ENCODE measurements at regions not wholly inside any gene's neighbourhood (a gene's known extent, or its start where the extent isn't known, plus 50 kb on each side); places are given as distances from the start of the nearest gene placed in this dataset.

GRCh38 chr2:147548451-147548850 lies 296.4 kb upstream of the ACVR2A start:
- no peak for DNase-seq

- DNase-seq: no peak
Measured at GRCh38 chr2:147547440-147547839, 297.4 kb upstream of the ACVR2A start.

GRCh38 chr2:147546109-147546508 lies 298.7 kb upstream of the ACVR2A start:
- no peak for DNase-seq

- no peak for DNase-seq
Measured at GRCh38 chr2:147543056-147543455, 301.8 kb upstream of the ACVR2A start.

- DNase-seq: no peak
Measured at GRCh38 chr2:147542351-147542750, 302.5 kb upstream of the ACVR2A start.

- DNase-seq: no peak
Measured at GRCh38 chr2:147541314-147541713, 303.5 kb upstream of the ACVR2A start.

DNA sequence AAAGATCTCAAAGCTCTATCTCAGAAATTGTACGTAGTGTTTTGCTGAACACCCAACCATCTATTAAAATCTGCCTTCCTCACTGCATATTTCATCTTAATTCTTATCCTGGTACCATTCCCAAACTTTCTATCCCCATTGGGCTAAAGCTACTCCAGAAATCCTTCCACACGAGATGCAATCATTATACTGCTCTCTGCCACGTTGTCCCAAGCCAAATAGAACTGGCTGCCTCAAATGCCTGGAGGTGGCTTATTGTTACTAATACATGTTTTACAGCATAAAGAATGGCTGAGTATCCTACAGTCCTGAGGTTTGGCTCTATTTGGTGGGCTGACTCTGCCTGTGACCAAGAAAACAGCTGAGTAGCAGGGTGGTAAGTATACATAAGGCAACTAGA lies 306.0 kb upstream of the ACVR2A start:
- no peak for DNase-seq

- DNase-seq: no peak
Measured at GRCh38 chr2:147538088-147538487, 306.7 kb upstream of the ACVR2A start.

GRCh38 chr2:147531269-147531668 lies 313.6 kb upstream of the ACVR2A start:
- DNase-seq: no peak

DNA sequence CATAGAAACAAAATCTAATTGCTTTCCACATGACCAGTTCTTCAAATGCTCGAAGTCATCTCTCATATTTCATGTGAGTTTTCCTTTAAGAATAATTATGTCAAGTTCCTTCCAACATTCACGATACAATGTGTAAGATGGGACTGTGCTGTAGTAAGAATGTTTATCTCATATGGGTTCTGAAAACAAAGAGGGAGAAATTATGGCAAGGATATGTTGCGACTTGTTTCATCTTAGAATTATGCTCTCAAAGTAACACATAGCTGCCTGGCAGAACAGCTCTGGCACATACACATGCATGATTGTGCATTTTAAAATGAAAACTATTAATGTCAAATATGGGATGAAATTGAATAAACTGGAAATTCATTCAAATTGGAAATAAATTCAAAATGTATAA lies 314.8 kb upstream of the ACVR2A start:
- DNase-seq: no peak

DNA sequence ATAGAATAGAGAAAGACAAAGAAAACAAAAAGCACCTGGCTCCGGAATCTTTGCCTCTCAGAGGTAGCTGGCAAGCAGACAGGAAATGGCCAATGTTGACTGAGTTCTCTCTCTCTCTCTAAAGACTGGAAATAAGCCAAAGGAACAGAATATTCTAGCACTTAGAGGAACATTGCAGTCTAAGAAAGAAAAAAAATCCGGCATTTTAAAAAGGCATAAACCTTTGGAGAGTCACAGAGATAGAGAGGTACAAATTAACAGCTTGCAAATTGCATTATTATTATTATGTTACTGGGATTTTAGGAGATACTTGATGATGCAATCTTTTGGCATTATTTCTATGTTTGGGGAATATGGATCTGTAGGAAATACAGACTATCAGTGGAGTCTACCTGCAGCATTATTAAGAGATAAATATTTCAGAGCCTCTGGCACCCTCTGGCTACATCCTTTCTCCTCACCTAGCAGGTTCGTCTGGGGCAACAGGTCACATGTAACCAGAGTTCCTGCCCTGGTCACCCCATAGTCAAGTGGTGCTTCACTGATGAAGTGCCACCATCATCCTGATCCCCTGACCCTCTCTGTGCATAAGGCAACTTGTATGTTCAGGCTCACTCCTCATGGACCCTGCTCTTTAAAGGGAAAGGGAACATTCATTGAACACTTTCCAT lies 318.9 kb upstream of the ACVR2A start:
- no peak for DNase-seq

DNA sequence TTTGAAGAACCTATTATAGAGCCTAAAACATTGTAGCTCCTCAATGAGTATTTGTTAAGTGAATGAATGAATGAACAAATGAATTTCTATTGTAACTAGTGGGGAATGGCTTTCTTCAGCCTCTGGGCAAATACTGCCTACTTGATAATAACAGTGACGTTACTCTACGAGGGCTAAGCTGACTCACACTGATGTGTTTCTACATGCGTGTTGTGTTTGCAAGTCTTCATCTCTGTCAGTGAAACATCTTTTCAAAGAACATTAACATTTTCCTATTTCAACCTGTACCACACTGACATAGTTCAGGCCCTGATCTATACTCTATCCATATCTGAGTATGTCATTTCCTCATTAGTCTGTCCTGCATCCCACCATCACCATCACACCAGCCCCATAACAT lies 319.9 kb upstream of the ACVR2A start:
- no peak for DNase-seq

DNA sequence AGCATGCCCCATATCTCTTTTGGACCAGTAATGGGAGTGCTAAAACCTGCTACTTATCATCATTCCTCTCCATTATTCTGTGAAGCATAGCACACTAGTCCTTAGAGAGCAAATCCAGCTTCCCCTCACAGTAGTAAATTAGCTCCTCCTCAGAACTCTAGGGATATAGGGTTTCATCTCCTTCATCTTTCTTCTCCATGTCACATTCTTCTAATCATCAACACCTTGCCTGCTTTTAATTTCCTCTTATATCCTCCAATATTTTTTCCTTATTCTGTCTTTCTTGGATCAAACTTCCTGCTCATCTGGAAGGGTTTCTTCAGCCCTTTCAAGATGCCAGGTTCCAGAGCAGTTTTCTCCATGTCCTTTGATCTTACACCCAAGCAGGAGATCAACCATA lies 321.4 kb upstream of the ACVR2A start:
- no peak for DNase-seq

- DNase-seq: no peak
Measured at GRCh38 chr2:147521936-147522335, 322.9 kb upstream of the ACVR2A start.

DNA sequence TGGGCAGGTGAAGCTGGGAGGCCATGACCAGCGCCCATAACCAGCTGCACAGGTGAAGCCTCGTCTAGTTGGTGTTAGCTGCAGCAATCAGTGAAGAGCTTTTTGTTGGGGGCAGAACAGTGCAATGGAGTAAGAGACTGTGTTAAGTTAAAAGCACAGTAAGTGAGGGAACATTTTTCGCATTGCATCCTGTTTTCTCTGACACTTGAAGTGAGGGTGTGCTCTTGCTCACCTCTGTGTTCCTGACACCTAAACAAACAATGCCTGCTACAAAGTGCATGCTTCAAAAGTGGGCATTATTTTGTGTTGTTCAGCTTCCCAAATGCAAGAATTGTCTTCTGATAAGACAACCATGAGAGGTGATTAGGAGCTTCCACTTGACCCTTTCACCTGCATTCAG lies 324.0 kb upstream of the ACVR2A start:
- no peak for DNase-seq

- DNase-seq: no peak
Measured at GRCh38 chr2:147519178-147519577, 325.7 kb upstream of the ACVR2A start.

DNA sequence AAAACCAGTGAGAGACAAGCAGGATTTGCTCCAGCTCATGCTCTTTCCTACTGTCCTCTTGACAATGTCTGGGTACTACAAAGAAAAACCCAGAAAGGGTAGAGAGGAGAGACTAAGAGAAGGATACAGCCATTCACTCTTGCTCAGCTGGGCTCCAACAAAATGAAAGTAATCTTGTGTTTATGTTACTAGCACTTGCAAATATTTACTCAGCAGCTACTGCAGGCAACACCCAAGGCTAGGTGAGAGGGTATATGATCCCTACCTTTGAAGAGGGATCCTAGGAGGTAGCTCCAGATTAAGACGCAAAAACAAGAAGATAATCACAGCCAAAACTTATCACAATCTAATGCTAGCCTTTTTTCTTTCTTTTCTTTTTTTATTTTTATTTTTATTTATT lies 329.6 kb upstream of the ACVR2A start:
- DNase-seq: no peak

GRCh38 chr2:147512206-147512605 lies 332.6 kb upstream of the ACVR2A start:
- no peak for DNase-seq

- peak in 1 of 2 donors; percentile 23 for DNase-seq
Measured at GRCh38 chr2:147511491-147511948, 333.3 kb upstream of the ACVR2A start.

GRCh38 chr2:147509821-147510220 lies 335.0 kb upstream of the ACVR2A start:
- DNase-seq: no peak

- no peak for DNase-seq
Measured at GRCh38 chr2:147506889-147507288, 337.9 kb upstream of the ACVR2A start.

DNA sequence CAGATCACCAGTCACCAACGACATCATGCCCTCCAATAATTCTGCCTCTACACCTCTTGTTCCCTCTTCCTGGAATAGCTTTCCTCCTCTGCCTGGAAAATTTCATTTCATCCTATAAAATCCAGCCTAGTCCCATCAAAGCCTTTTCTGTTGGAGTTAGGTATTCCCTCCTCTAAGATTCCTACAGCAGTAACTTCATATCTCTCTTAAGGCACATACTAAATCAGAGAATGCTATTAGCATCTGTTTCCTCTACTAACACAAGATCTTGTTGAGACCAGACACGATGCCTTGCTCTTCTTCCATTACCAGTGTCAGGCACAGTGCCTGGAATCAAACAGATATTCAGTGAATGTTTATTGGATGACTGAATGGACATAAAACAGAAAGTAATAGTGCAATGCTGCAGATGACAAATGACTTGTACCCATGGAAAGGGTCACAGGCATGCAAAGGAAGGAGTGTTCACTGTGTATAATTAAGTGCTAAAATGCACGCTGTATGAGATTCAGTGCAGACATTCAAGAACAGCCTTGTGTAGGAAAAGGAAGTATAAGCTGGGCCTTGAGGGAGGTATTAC lies 342.0 kb upstream of the ACVR2A start:
- DNase-seq: no peak

- DNase-seq: no peak
Measured at GRCh38 chr2:147501968-147502367, 342.9 kb upstream of the ACVR2A start.

- DNase-seq: no peak
Measured at GRCh38 chr2:147500819-147501395, 343.9 kb upstream of the ACVR2A start.

DNA sequence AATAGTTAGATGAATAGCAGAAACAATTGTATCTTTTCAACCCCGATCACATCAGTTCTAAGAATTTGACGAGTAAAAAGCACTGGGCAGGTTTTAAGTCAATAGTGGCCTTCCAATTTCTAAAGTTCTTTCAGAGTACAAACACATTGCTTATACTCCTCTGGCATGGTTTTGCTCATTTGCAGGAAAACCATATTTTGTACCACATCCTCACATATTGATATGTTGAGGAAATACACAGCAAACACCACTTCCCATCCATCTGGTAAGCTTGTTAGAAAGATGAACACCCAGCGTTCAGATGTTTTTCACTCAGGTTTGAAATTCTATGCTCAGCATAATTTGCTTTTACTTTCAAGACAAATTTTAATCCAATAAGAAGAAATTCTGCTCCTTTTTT lies 344.6 kb upstream of the ACVR2A start:
- no peak for DNase-seq
